Hypothalamus (tissue), 51 donors: ENCODE measurements at regions not wholly inside any gene's neighbourhood (a gene's known extent, or its start where the extent isn't known, plus 50 kb on each side); places are given as distances from the start of the nearest gene placed in this dataset.
"Not testable (repeated sequence)": the region's sequence is repeated elsewhere in the genome, so short reads cannot be mapped to it uniquely, and the experiment has no call there.

Experiments
- DNase-seq, 51 donors: peaks; one replicate each; lab custom pipeline; 2025; lab: John Stamatoyannopoulos, UW

DNA sequence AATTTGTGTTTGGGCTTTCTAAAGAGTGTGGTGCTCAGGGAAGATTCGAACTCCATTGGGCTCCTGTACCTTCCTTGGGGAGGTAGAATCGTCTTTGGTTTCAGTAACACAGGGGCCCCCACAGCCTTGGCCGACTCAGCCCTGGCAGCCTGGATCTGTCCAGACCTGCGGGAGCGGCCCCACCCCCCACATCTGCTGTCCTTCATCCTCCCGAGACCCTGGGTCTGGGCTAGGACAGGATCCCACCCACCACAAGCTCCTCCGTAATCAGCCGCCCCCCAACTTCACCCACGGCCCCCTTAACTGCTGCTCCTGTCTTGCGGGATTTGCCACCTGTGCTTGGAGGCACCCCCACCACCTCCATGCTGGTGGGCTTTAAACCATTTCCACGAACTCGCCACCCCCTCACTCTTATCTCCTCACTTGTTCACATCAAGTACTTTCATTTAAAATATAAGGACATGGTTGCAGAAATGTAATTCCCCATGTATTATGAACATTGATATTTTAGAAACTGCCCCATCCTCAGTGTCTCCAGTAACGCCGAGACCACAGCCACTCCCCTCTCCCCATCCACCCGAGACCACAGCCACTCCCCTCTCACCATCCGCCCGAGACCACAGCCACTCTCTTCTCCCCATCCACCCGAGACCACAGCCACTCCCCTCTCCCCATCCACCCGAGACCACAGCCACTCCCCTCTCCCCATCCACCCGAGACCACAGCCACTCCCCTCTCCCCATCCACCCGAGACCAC is 84.7 kb upstream of the SFSWAP start:
- DNase-seq, result not testable (repeated sequence)

GRCh38 chr12:131627151-131628022 is 83.5 kb upstream of the SFSWAP start:
- DNase-seq, result not testable (repeated sequence)

GRCh38 chr12:131628023-131628740 is 82.7 kb upstream of the SFSWAP start:
- no peak for DNase-seq

- no peak for DNase-seq
These were observed 82.0 kb upstream of the SFSWAP start for GRCh38 chr12:131628766-131629448.

- DNase-seq, result no peak
These were observed 79.7 kb upstream of the SFSWAP start for GRCh38 chr12:131631230-131631629.

- not testable (repeated sequence) for DNase-seq
These were observed 78.8 kb upstream of the SFSWAP start for GRCh38 chr12:131631889-131632651.

DNA sequence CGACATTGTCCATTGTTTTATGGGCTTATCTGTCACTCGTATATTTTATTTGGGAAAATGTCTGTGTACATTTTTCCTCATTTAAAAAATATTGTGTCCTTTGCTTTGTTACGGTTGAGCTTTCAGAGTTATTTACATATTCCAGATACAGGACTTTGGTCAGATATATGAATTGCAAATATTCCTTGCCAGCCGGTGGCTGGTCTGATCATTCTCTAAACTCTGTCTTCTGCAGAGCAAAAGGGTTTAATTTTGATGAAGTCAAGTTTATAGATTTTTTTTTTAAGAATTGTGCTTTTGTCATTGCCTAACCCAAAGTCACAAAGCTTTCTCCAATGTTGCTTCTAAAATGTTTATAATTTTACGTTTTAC is 78.3 kb upstream of the SFSWAP start:
- not testable (repeated sequence) for DNase-seq

DNA sequence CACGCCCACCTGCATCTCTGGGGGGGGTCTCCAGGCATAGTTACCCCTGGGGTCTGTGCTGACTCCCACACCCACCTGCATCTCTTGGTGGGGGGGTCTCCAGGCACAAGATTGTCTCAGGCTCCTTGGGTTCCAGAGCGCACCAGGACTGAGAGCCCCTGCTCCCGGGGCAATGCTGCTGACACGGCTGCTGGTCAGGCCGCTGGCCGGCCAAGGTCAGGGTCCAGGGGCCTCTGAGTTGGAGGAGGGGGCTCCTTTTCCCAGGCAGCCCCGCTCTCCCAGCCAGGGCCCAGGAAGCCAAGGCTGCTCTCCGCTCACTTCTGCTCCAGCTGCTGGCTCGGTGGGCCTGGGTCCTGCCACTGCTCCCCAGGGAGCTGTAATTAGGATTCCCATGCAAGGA is 77.3 kb upstream of the SFSWAP start:
- not testable (repeated sequence) for DNase-seq

- no peak for DNase-seq
These were observed 76.9 kb upstream of the SFSWAP start for GRCh38 chr12:131634037-131634436.

GRCh38 chr12:131635012-131635411 is 75.9 kb upstream of the SFSWAP start:
- DNase-seq, result not testable (repeated sequence)

GRCh38 chr12:131635491-131636122 is 75.3 kb upstream of the SFSWAP start:
- no peak for DNase-seq

DNA sequence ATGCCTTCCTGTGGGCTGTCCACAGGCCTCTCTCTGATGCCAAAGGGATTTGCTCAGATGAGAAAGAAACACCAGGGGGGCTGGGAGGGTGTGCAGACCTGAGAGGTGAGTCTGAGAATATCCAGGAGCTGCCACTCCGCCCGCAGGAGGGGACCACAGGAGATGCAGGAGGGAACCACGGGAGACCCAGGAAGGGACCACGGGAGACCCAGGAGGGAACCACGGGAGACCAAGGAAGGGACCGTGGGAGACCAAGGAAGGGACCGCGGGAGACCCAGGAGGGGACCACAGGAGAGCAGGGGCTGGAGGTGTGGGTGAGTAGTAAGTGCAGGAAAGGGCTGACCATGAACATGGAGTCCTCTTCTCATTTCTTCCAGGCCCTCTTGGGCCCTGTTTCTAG is 74.6 kb upstream of the SFSWAP start:
- DNase-seq, result no peak

DNA sequence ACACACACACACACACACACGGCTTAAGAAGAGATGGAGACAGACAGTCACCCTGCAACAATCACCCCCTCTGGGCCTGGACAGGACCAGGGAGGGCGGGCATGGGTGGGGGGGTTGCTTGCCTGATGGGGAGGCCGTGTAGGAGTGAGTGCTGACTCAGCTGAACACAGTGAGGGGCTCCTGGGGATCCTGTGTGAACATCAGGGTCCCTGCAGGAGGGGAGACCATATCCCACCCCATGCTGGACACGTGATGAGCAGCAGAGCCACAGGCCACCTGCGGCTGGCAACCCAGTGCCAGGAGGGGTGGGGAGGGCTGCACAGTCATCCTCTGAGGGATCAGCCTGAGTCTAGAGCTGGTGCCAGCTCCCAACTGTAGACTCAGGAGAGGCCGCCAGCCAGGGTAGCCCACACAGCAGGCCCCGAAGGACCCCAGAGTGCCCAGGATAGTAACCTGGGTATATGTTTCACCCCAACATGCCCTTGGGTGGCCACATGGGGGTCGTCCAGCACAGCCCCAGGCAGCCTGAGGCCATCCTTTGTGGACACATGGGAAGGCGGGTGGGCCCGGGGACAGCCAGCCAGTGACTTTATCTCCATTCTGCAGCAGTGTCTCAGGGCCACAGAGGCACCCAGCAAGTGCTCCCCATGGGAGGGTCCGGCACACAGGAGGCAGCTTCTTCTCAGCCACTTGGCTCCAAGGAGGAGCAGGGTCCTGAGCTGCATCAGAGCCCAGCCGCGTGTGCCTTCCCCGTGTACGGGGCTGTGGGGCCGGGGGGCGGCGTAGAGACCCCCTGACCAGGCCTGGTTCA is 73.7 kb upstream of the SFSWAP start:
- no peak for DNase-seq

DNA sequence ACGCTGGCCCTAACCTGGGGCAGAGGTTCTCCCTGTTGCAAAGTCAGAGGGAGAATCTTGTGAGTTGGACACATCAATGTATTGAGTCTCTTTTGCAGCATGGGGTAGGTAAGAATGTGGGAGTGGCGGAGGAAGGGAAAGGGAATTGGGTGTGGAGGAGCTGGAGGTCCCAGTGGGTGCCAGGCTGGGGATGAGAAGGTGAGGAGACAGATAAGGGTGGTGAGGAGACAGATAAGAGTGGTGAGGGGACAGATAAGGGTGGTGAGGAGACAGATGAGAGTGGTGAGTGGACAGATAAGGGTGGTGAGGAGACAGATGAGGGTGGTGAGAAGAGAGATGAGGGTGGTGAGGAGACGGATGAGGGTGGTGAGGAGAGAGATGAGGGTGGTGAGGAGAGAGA is 72.9 kb upstream of the SFSWAP start:
- no peak for DNase-seq

DNA sequence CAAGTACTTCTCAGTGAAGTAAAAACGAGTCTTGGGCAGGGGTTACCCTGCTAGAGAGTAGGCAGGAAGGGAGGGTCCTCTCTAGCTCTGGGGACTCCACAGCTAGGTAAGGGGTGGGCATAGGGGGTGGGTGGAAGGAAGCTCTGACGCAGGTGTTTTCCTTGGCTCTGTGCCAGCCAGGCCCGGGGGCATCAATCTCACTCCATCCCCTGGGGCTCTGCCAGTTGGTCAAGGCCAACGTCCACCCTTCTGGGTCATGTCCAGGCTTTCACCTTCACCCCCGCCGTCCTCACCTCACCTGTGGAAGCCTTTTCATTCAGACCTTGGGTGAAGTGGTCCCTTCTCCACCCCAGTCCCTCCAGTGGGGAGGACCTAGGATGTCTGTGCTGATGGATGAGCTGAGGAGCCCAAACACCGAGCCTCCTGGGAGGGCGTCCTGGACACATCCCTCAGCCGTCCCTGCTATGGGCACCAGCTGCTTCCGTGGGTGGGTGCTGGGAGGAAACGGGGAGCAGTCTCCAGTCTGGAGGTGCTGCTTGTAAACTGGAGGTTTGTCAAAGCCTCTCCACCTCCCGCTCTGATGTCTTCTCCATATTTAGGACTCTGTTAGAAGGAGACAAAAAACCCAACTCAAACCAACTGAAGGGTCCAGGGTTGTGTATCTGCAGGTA is 71.5 kb upstream of the SFSWAP start:
- no peak for DNase-seq

DNA sequence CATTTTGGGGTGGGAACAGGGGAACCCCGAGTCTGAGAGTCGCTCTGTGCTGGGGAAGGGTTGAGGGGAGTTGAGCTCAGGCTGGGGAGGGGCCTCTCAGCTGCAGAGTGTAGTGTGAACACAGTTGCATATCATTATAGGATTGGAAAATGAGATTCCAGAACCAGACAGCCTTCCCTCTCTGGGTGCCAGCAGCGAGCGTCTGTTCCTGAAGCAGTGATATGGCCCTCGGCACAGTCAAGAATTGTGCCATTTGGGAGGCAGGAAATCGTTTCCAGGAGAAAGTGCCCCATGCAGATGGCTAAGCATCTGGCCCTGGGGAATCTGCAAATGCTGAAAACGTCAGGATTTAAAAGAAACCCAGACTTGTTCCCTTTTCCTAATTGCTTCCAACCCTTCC is 70.4 kb upstream of the SFSWAP start:
- DNase-seq, result no peak

GRCh38 chr12:131641315-131641714 is 69.6 kb upstream of the SFSWAP start:
- no peak for DNase-seq

DNA sequence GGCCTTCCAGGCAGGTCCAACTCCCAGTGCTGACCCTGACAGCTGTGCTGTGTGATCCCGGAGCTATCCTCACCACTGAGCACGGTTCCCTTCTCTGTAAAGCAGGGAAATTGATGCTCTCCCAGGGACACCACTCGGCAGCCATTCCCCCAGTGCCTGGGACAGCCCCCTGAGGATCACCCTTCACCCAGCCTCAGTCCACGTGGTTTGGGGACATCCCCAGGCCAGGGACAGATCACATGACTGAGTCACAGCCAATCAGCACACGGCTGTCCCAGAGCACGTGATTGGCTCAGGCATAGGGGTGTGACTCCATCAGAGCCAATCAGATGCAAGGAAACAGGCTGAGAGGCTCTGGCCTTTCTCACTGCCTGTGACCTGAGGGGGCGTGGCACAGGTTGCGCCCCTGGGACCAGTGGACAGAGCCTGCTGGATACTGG is 68.8 kb upstream of the SFSWAP start:
- DNase-seq, result no peak
